KG1 (cell line): ENCODE measurements at regions not wholly inside any gene's neighbourhood (a gene's known extent, or its start where the extent isn't known, plus 50 kb on each side); places are given as distances from the start of the nearest gene placed in this dataset.

Experiments
- DNase-seq: peaks from one replicate; lab custom pipeline; 2025; lab: John Stamatoyannopoulos, UW

DNA sequence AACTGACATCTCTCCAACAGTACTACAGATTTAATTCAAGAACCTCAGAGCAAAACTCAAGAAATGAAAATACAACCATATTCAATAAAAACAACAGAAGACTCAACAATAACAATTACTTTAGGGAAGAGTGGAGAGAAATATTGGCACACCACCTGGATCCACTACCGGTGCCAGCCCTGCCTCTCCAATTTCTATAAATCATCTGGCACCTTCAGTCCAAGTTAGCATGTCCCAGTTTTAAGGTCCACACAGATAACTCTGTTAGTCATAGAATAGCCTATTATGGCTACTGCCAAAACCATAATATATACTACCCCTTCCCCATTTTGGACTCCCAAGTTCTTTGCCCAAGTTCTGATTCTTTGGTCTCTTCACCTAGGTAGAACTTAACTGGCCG, 69.9 kb upstream of the PSMA6 start:
- DNase-seq = no peak

GRCh38 chr14:35222872-35223466, 69.2 kb upstream of the PSMA6 start:
- DNase-seq = no peak

DNA sequence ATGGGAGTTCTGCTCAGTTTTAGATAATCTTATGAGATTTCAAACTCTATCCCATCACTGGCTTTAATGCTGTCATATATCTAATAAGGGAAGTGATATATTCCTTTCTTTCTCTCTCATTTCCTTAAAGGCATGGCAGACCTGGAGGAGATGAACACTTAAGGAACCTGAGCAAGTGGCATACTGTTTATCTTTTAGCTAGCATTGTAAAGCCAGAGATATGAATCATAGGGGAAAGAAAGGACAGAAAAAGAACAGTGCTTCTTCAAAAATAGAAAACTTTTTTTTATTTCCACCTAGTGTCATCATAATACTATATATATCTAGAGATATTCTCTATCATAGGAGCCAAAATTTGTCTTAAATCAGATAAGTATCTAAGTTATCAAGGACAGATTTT, 68.3 kb upstream of the PSMA6 start:
- no peak for DNase-seq

GRCh38 chr14:35224615-35225014, 67.6 kb upstream of the PSMA6 start:
- DNase-seq = no peak

DNA sequence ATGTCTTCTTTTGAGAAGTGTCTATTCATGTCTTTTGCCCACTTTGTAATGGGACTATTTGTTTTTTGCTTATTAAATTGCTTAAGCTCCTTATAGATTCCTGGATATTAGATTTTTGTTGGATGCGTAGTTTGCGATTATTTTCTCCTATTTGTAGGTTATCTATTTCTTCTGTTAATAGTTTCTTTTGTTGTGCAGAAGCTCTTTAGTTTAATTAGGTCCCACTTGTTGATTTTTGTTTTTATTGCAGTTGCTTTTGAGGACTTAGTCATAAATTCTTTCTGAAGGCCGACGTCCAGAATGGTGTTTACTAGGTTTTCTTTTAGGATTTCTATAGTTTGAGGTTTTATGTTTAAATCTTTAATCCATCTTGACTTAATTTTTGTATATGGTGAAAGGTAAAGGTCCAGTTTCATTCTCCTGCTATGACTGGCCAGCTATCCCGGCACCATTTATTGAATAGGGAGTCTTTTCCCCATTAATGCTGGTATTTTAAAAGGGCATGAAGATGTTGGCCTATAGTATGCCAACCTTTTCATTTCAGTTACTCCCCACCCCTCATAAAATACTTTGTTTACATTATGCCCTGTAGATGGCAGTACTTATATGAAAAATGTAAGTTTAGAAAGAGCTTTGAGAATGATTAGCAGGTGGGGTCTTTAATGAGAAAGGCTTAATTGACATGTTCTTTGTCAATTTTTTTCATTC, 62.9 kb upstream of the PSMA6 start:
- DNase-seq = peak; percentile 11

- DNase-seq = no peak
Measured at GRCh38 chr14:35229792-35230089, 62.4 kb upstream of the PSMA6 start.

DNA sequence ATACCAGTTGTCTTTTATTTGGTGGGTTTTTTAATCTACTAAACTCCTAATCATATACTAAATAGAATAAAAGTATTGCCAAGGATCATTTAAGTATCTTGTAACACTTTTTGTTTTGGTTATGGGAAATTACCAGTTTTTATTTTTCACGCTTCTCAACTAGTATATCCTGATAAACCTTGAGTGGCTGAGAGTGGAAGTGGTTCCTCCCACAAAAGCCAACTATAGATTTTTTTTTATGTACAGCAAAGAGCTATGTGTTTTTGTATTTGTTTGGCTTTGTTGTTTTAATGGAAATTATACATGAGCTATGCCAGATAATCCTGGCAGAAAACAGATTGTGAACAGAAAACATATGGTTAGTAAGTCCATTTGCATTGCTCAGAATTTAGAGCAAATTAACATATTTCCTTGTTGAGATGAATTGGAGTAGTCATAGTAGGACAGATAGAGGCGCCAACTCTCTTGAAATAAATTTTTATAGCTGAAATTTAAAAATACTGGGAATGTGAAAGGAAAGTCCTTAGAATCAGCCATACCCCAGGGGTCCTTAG, 60.9 kb upstream of the PSMA6 start:
- no peak for DNase-seq

DNA sequence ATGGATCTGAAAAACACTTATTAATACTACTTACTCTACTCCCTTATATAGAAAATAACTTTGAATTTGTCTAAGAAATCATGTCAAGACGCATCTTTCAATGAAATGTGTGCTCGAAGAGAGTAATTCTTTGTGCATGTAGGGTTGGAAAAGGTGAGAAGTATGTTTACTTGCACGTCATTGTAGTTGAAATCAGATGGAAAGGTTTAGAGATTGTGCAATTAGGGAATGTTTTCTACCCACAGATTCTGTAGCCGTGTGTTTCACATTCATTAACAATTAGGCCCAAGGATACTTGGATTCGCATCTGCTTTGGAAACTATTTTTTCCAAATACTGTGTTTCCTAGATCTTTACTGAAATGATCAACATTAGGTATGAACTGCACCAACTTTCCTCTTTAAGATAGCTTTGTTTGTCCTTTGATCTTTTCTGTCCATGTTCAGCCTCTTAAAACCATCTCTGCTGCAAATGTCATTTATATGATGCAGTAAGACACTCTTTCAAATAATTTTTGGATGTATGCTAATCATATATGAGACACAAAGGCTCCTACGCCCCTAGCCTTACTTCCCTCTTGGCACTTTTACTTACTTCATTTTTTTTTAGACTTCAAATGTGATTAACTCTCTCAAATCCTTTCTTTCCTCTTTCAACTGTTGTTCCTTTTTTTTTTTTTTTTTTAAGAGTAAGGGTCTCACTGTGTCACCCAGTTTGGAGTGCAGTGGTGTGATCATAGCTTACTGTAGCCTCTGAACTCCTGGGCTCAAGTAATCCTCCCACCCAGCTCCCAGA, 58.0 kb upstream of the PSMA6 start:
- DNase-seq = no peak

GRCh38 chr14:35235840-35236239, 56.3 kb upstream of the PSMA6 start:
- no peak for DNase-seq

GRCh38 chr14:35236806-35237205, 55.4 kb upstream of the PSMA6 start:
- DNase-seq = no peak

DNA sequence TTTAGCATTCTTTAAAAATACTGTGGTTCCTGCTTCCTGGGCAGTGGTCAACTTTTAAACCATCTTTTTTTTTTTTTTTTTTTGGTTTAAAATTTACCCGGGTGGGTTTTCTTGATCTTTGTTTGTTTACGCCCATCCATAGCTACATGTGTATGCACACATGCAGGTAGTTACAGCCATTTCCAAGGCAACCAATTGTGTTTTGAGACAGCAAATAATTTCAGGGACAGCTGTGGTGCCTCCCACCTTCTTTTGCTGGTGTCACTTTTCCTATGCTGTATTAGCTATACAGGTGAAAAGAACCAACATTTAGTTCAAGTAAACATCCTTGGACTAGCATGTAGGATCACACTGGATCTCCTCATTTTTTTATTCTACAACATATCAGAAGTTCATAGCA, 52.0 kb upstream of the PSMA6 start:
- no peak for DNase-seq
